CD4-positive, alpha-beta T cell (primary cell): ENCODE measurements at regions not wholly inside any gene's neighbourhood (a gene's known extent, or its start where the extent isn't known, plus 50 kb on each side); places are given as distances from the start of the nearest gene placed in this dataset.

Source experiments
- ATAC-seq: fragments of 200-7000 bp; cut with Tn5 transposase; one replicate; pipeline ENCODE4 v1.10.0; 2022; ENCODE audit warnings: mild to moderate bottlenecking; ENCODE audit not compliant: poor library complexity
- CTCF ChIA-PET: fragments of 350-600 bp; sonication (Branson Sonifier 250); formaldehyde crosslinking; loops from one replicate; lab custom pipeline; 2021; ENCODE audit warnings: antibody characterized with exemption, inconsistent platforms; lab: Charles Lee
- POLR2A ChIA-PET: fragments of 350-600 bp; sonication (Branson Sonifier 250); formaldehyde crosslinking; loops from one replicate; lab custom pipeline; 2021; ENCODE audit warnings: antibody characterized with exemption, inconsistent platforms; lab: Charles Lee
- DNase-seq, 14 experiments: peaks; one replicate each; pipeline ENCODE4 v3.0.0-alpha.2; 2013 to 2020; ENCODE audit warnings: mixed read lengths in 2 of 14
- H3K27ac ChIP-seq, 2 donors: one replicate each; pipeline versions ENCODE4 v1.5.1 to v1.7.0; 2013; ENCODE audit warnings: low read length in 2 of 2, low read depth in 1 of 2, mild to moderate bottlenecking in 1 of 2
- H3K27me3 ChIP-seq, 2 experiments: 1 replicate in 1 of 2; 2 replicates in 1 of 2; pipeline versions ENCODE4 v1.6.1 to v1.7.0; 2013; ENCODE audit warnings: low read length in 2 of 2, control low read depth in 1 of 2, mild to moderate bottlenecking in 1 of 2, moderate library complexity in 1 of 2; ENCODE audit not compliant: insufficient read depth in 2 of 2, control insufficient read depth in 1 of 2
- H3K36me3 ChIP-seq: one replicate; pipeline ENCODE4 v1.6.1; 2013; ENCODE audit warnings: low read length, control low read depth; ENCODE audit not compliant: insufficient read depth
- H3K4me1 ChIP-seq: one replicate; pipeline ENCODE4 v1.6.1; 2013; ENCODE audit warnings: low read length, control low read depth; ENCODE audit not compliant: insufficient read depth
- H3K4me3 ChIP-seq: one replicate; pipeline ENCODE4 v1.5.1; 2013; ENCODE audit warnings: mild to moderate bottlenecking, low read length, moderate library complexity
- H3K9me3 ChIP-seq, 2 experiments: 1 replicate in 1 of 2; 2 replicates in 1 of 2; pipeline versions ENCODE4 v1.6.1 to v1.7.0; 2013; ENCODE audit warnings: low read length in 2 of 2, mild to moderate bottlenecking in 2 of 2, control low read depth in 1 of 2, moderate library complexity in 1 of 2; ENCODE audit not compliant: control insufficient read depth in 1 of 2, insufficient read depth in 1 of 2
- H3K27ac Mint-ChIP-seq: one replicate; pipeline ENCODE4 v1.8.0; 2020; ENCODE audit warnings: mixed read lengths
- H3K27me3 Mint-ChIP-seq: one replicate; pipeline ENCODE4 v1.8.0; 2021; ENCODE audit warnings: mixed read lengths
- H3K36me3 Mint-ChIP-seq: one replicate; pipeline ENCODE4 v1.8.0; 2021; ENCODE audit warnings: low read depth, mixed read lengths
- H3K4me1 Mint-ChIP-seq: one replicate; pipeline ENCODE4 v1.8.0; 2021; ENCODE audit warnings: low read depth, mixed read lengths
- H3K4me3 Mint-ChIP-seq: one replicate; pipeline ENCODE4 v1.8.0; 2020; ENCODE audit warnings: mild to moderate bottlenecking, mixed read lengths
- H3K9me3 Mint-ChIP-seq: one replicate; pipeline ENCODE4 v1.8.0; 2020; ENCODE audit warnings: mixed read lengths
- CTCF ChIP-seq: fragments of 200-600 bp; IDR thresholded peaks from one replicate; pipeline ENCODE4 v1.8.0; 2022; ENCODE audit warnings: antibody characterized with exemption, mild to moderate bottlenecking
- intact Hi-C, 2 experiments: fragments of 100-400 bp; cut with DNase I in 1 of 2; cut with micrococcal nuclease in 1 of 2; formaldehyde crosslinking; loops; one replicate each; pipeline versions ENCODE4 v1.15.1 to v1.9.0; 2023 to 2025; cut with DNase I, micrococcal nuclease

GRCh38 chr14:45709541-45709940 is 456.5 kb upstream of the MIS18BP1 start:
- no peak for TF ChIP-seq CTCF
- intact Hi-C loops: no loop called here
- no peaks in the 10 kb centered on the region for H3K27me3 ChIP-seq
- DNase-seq (no peak), ATAC-seq (no peak)
- Mint-ChIP-seq H3K4me1 (no peaks in the 10 kb centered on the region), H3K4me3 (no peak overlapping the region), H3K9me3 (no peaks in the 10 kb centered on the region), H3K27me3 (no peaks in the 10 kb centered on the region), H3K36me3 (no peaks in the 10 kb centered on the region), H3K27ac (no peak overlapping the region)
- ChIA-PET POLR2A (no interaction called here), CTCF (no interaction called here)
- H3K9me3 ChIP-seq: peaks cover 0 to 4% of the 10 kb centered on the region in 2 experiments
- H3K27ac ChIP-seq: no peak overlapping the region
- no peaks in the 10 kb centered on the region for H3K4me1 ChIP-seq
- H3K36me3 ChIP-seq: no peaks in the 10 kb centered on the region
- H3K4me3 ChIP-seq: no peak overlapping the region

GRCh38 chr14:45705940-45706534 is 453.0 kb upstream of the MIS18BP1 start:
- Histone ChIP-seq H3K9me3 (peaks cover 0 to 4% of the 10 kb centered on the region in 2 experiments), H3K36me3 (no peaks in the 10 kb centered on the region), H3K27me3 (no peaks in the 10 kb centered on the region), H3K4me1 (no peaks in the 10 kb centered on the region), H3K27ac (no peak overlapping the region), H3K4me3 (no peak overlapping the region)
- intact Hi-C loops: no loop called here
- Mint-ChIP-seq H3K27me3 (no peaks in the 10 kb centered on the region), H3K36me3 (no peaks in the 10 kb centered on the region), H3K9me3 (no peaks in the 10 kb centered on the region), H3K4me1 (no peaks in the 10 kb centered on the region), H3K4me3 (no peak overlapping the region), H3K27ac (no peak overlapping the region)
- CTCF ChIA-PET: no interaction called here
- POLR2A ChIA-PET: no interaction called here
- DNase-seq: no peak
- ATAC-seq: no peak
- no peak for TF ChIP-seq CTCF

- Histone ChIP-seq H3K27ac (no peak overlapping the region), H3K4me1 (no peaks in the 10 kb centered on the region), H3K4me3 (no peak overlapping the region), H3K36me3 (no peaks in the 10 kb centered on the region), H3K9me3 (peaks cover 0 to 4% of the 10 kb centered on the region in 2 experiments), H3K27me3 (no peaks in the 10 kb centered on the region)
- ChIA-PET CTCF (no interaction called here), POLR2A (no interaction called here)
- no peaks in the 10 kb centered on the region for H3K36me3 Mint-ChIP-seq
- ATAC-seq (no peak), DNase-seq (no peak)
- no peaks in the 10 kb centered on the region for H3K4me1 Mint-ChIP-seq
- H3K27ac Mint-ChIP-seq: no peak overlapping the region
- no peak for TF ChIP-seq CTCF
- intact Hi-C loops: no loop called here
- H3K9me3 Mint-ChIP-seq: peaks cover 10% of the 10 kb centered on the region
- no peaks in the 10 kb centered on the region for H3K27me3 Mint-ChIP-seq
- H3K4me3 Mint-ChIP-seq: no peak overlapping the region
Measured at GRCh38 chr14:45699471-45699870, 446.5 kb upstream of the MIS18BP1 start.
